ENCODE measurements at regions not wholly inside any gene's neighbourhood (a gene's known extent, or its start where the extent isn't known, plus 50 kb on each side); places are given as distances from the start of the nearest gene placed in this dataset.

- 93% methylated on average over 5 of the region's 5 CpGs; no CpG with 5 or more reads in 1 of the 2 experiments for WGBS, 2 experiments (ENCODE audit: extremely low coverage in 1 of 2, insufficient coverage in 1 of 2, insufficient read length in 1 of 2, insufficient replicate concordance in 2 of 2, low coverage in 1 of 2, low lambda C conversion rate in 2 of 2, missing lambda C conversion rate in 1 of 2)
- TF ChIP-seq KDM5A (IDR thresholded peaks at IDR 0.05; ENCODE audit: low read length) (no peak), RAD21 (IDR thresholded peaks at IDR 0.05 in 1 of 2, conservative IDR thresholded peaks at IDR 0.05 in 1 of 2; ENCODE audit: low read depth in 2 of 2, low read length in 2 of 2) (no peak), BRCA1 (IDR thresholded peaks at IDR 0.05; ENCODE audit: low read depth, low read length) (no peak), POU5F1 (IDR thresholded peaks at IDR 0.05; ENCODE audit: low read depth, low read length) (no peak), HDAC2 (IDR thresholded peaks at IDR 0.05; ENCODE audit: borderline replicate concordance in 1 of 2, low read depth in 2 of 2, low read length in 2 of 2) (no peak), RNF2 (IDR thresholded peaks at IDR 0.05; ENCODE audit: borderline replicate concordance, low read depth, low read length, missing control alignments, poor library complexity, severe bottlenecking) (no peak), POLR2A (IDR thresholded peaks at IDR 0.05; ENCODE audit: control extremely low read depth in 1 of 2, low read depth in 2 of 2, low read length in 2 of 2) (no peak), RBBP5 (IDR thresholded peaks at IDR 0.05; ENCODE audit: borderline replicate concordance, low read depth, low read length) (no peak), KDM4A (IDR thresholded peaks at IDR 0.05; ENCODE audit: low read depth, low read length, severe bottlenecking) (no peak), PHF8 (conservative IDR thresholded peaks at IDR 0.05; ENCODE audit: low read depth, low read length) (no peak), CBX8 (IDR thresholded peaks at IDR 0.05; ENCODE audit: borderline replicate concordance, low read depth, low read length) (no peak), POLR2AphosphoS5 (IDR thresholded peaks at IDR 0.05; ENCODE audit: low read depth, low read length) (no peak), SIRT6 (IDR thresholded peaks at IDR 0.05; ENCODE audit: low read length) (no peak)
These were observed 411.1 kb upstream of the GRIA1 start for GRCh38 chr5:153079396-153079795.

More at GRCh38 chr5:153079396-153079795, 411.1 kb upstream of the GRIA1 start:
- H2BK120ac ChIP-seq (replicated peaks; ENCODE audit: low read depth, low read length), result no peak overlapping the region
- no peak overlapping the region for H2BK15ac ChIP-seq (ENCODE audit: low read length)
- no peak overlapping the region for H3K4me3 ChIP-seq (ENCODE audit: extremely low read depth in 1 of 4, insufficient read depth in 2 of 4, low read depth in 3 of 4, low read length in 4 of 4)
- DNase-seq (ENCODE audit: low read depth in 1 of 2, low spot score in 2 of 2), result no peak
- no peaks in the 10 kb centered on the region for H3K27me3 ChIP-seq (replicated peaks in 1 of 4; ENCODE audit: control insufficient read depth in 3 of 4, extremely low read depth in 1 of 4, insufficient read depth in 3 of 4, low read length in 3 of 4)
- H3K79me1 ChIP-seq (ENCODE audit: low read depth, low read length), result no peaks in the 10 kb centered on the region
- POLR2A ChIA-PET (ENCODE audit: partially characterized antibody), result no interaction called here
- H3K4ac ChIP-seq (replicated peaks; ENCODE audit: insufficient read length, low read depth, low read length), result no peak overlapping the region
- H2BK12ac ChIP-seq (ENCODE audit: low read depth, low read length), result no peak overlapping the region
- no peak overlapping the region for H2BK5ac ChIP-seq (ENCODE audit: low read depth, low read length)
- no peaks in the 10 kb centered on the region for H3K9me3 ChIP-seq (ENCODE audit: insufficient read depth in 2 of 2, low read depth in 1 of 2, low read length in 1 of 2)
- H3K4me1 ChIP-seq (replicated peaks in 1 of 4; ENCODE audit: control insufficient read depth in 3 of 4, insufficient read depth in 4 of 4, low read length in 3 of 4), result peaks cover 0 to 3% (median 0%) of the 10 kb centered on the region in 4 experiments; a peak in 1 of 7 replicates
- H3K36me3 ChIP-seq (ENCODE audit: control insufficient read depth in 2 of 4, insufficient read depth in 4 of 4, low read length in 3 of 4), result no peaks in the 10 kb centered on the region
- no peak overlapping the region for H4K5ac ChIP-seq (ENCODE audit: insufficient read length, low read depth, low read length)
- no peaks in the 10 kb centered on the region for H3K23me2 ChIP-seq (ENCODE audit: low read depth, low read length)
- H2AK5ac ChIP-seq (ENCODE audit: low read depth, low read length), result no peak overlapping the region
- no peak overlapping the region for H3K23ac ChIP-seq (ENCODE audit: insufficient read length)
- FAIRE-seq, result no peak
- H3K27ac ChIP-seq (ENCODE audit: low read depth, low read length), result no peak overlapping the region
- no peaks in the 10 kb centered on the region for H4K20me1 ChIP-seq (replicated peaks in 1 of 2; ENCODE audit: control insufficient read depth in 1 of 2, insufficient read depth in 2 of 2, low read length in 2 of 2)
- H4K8ac ChIP-seq (ENCODE audit: extremely low read depth, insufficient read depth, low read length), result no peak overlapping the region
- CTCF ChIA-PET (ENCODE audit: partially characterized antibody), result no interaction called here
- no peak overlapping the region for H3K9ac ChIP-seq (replicated peaks in 1 of 4; ENCODE audit: extremely low read depth in 1 of 4, low read depth in 3 of 4, low read length in 3 of 4)
- H3K56ac ChIP-seq (replicated peaks; ENCODE audit: insufficient read length, low read depth, low read length), result no peak overlapping the region
- no peak overlapping the region for H3K14ac ChIP-seq (ENCODE audit: insufficient read length)
- H3K18ac ChIP-seq (ENCODE audit: extremely low read depth, low read length), result no peak overlapping the region
- H2BK20ac ChIP-seq (ENCODE audit: low read length), result no peak overlapping the region
- no peaks in the 10 kb centered on the region for H3K79me2 ChIP-seq (ENCODE audit: control insufficient read depth in 1 of 2, insufficient read depth in 2 of 2, low read length in 2 of 2)
- H2AFZ ChIP-seq (ENCODE audit: low read length), result no peak overlapping the region
- H3K4me2 ChIP-seq (ENCODE audit: insufficient read depth in 1 of 2, low read depth in 2 of 2, low read length in 2 of 2), result no peak overlapping the region
- no peak overlapping the region for H4K91ac ChIP-seq (replicated peaks; ENCODE audit: insufficient read length, low read length)
